Effector memory CD4-positive, alpha-beta T cell (primary cell): ENCODE measurements at regions not wholly inside any gene's neighbourhood (a gene's known extent, or its start where the extent isn't known, plus 50 kb on each side); places are given as distances from the start of the nearest gene placed in this dataset.

Experiments
- DNase-seq, 3 donors: peaks; one replicate each; pipeline ENCODE4 v3.0.0-alpha.2; 2020
- H3K27ac ChIP-seq: 2 replicates; pipeline ENCODE4 v1.7.0; 2013; ENCODE audit warnings: mild to moderate bottlenecking, low read length, moderate library complexity; ENCODE audit not compliant: insufficient read depth, poor library complexity, severe bottlenecking
- H3K27me3 ChIP-seq: replicated peaks from 2 replicates; pipeline ENCODE4 v1.7.0; 2013; ENCODE audit warnings: mild to moderate bottlenecking, low read length; ENCODE audit not compliant: insufficient read depth, control insufficient read depth, poor library complexity, severe bottlenecking
- H3K36me3 ChIP-seq: 2 replicates; pipeline ENCODE4 v1.7.0; 2013; ENCODE audit warnings: mild to moderate bottlenecking, low read length, moderate library complexity; ENCODE audit not compliant: control insufficient read depth, insufficient read depth
- H3K4me1 ChIP-seq: 2 replicates; pipeline ENCODE4 v1.7.0; 2013; ENCODE audit warnings: low read length, mild to moderate bottlenecking; ENCODE audit not compliant: control insufficient read depth, insufficient read depth, poor library complexity, severe bottlenecking
- H3K4me3 ChIP-seq: 2 replicates; pipeline ENCODE4 v1.7.0; 2013; ENCODE audit warnings: low read length, low read depth, mild to moderate bottlenecking; ENCODE audit not compliant: insufficient read depth, poor library complexity, severe bottlenecking
- H3K9me3 ChIP-seq: 2 replicates; pipeline ENCODE4 v1.7.0; 2013; ENCODE audit warnings: mild to moderate bottlenecking, low read length, moderate library complexity; ENCODE audit not compliant: control insufficient read depth

- H3K4me1 ChIP-seq, result no peaks in the 10 kb centered on the region
- no peaks in the 10 kb centered on the region for H3K36me3 ChIP-seq
- H3K27me3 ChIP-seq, result no peaks in the 10 kb centered on the region
- H3K27ac ChIP-seq, result no peak overlapping the region
- H3K9me3 ChIP-seq, result no peaks in the 10 kb centered on the region
- H3K4me3 ChIP-seq, result no peak overlapping the region
- DNase-seq, result no peak
Observed at GRCh38 chr6:166679566-166679965, 52.5 kb upstream of the RPS6KA2 start.

GRCh38 chr6:166678426-166678825 is 51.4 kb upstream of the RPS6KA2 start:
- no peak for DNase-seq
- Histone ChIP-seq H3K27me3 (no peaks in the 10 kb centered on the region), H3K4me1 (no peaks in the 10 kb centered on the region), H3K27ac (no peak overlapping the region), H3K36me3 (no peaks in the 10 kb centered on the region), H3K4me3 (no peak overlapping the region), H3K9me3 (no peaks in the 10 kb centered on the region)

GRCh38 chr6:166677941-166678340 is 50.9 kb upstream of the RPS6KA2 start:
- no peaks in the 10 kb centered on the region for H3K9me3 ChIP-seq
- H3K27ac ChIP-seq, result no peak overlapping the region
- DNase-seq, result no peak
- no peak overlapping the region for H3K4me3 ChIP-seq
- no peaks in the 10 kb centered on the region for H3K36me3 ChIP-seq
- no peaks in the 10 kb centered on the region for H3K4me1 ChIP-seq
- no peaks in the 10 kb centered on the region for H3K27me3 ChIP-seq
